Panc1 (cell line): ENCODE measurements at regions not wholly inside any gene's neighbourhood (a gene's known extent, or its start where the extent isn't known, plus 50 kb on each side); places are given as distances from the start of the nearest gene placed in this dataset.

Experiments used
- ATAC-seq: fragments of 200-7000 bp; cut with Tn5 transposase; 2 replicates; pipeline ENCODE4 v1.9.1; 2020; ENCODE audit warnings: mild to moderate bottlenecking, moderate library complexity
- BruUV-seq: library from RNA; stranded (reverse); fragments of 400-500 nt; replicated peaks from 2 replicates; lab custom pipeline; 2021; lab: Mats Ljungman, UMichigan
- CTCF ChIA-PET: fragments of 300-600 bp; sonication (Branson Sonifier 250); formaldehyde crosslinking; loops from one replicate; lab custom pipeline; 2022; ENCODE audit warnings: antibody characterized with exemption; lab: Charles Lee
- POLR2A ChIA-PET: fragments of 300-600 bp; sonication (Branson Sonifier 250); formaldehyde crosslinking; loops from one replicate; lab custom pipeline; 2022; ENCODE audit warnings: antibody characterized with exemption; lab: Charles Lee
- DNase-seq: peaks from one replicate; pipeline ENCODE4 v3.0.0-alpha.2; 2010; ENCODE audit warnings: low read depth, low spot score
- H3K27ac ChIP-seq: 2 replicates; pipeline ENCODE4 v1.5.1; 2011; ENCODE audit warnings: mild to moderate bottlenecking, low read length, inconsistent platforms
- H3K27me3 ChIP-seq: fragments of 200-500 bp; sonication (Bioruptor generic); 2 replicates; pipeline ENCODE4 v1.6.0; 2014; ENCODE audit warnings: low read length, inconsistent platforms; ENCODE audit not compliant: control insufficient read depth, insufficient read depth
- H3K36me3 ChIP-seq: fragments of 200-500 bp; sonication (Bioruptor generic); 2 replicates; pipeline ENCODE4 v1.5.1; 2014; ENCODE audit warnings: inconsistent platforms, mild to moderate bottlenecking, low read length, moderate library complexity; ENCODE audit not compliant: control insufficient read depth, insufficient read depth
- H3K4me1 ChIP-seq: 2 replicates; pipeline ENCODE4 v1.5.1; 2011; ENCODE audit warnings: inconsistent platforms, mild to moderate bottlenecking, low read length, moderate library complexity; ENCODE audit not compliant: control insufficient read depth, insufficient read depth
- H3K4me3 ChIP-seq, 2 experiments: 2 replicates each; pipeline ENCODE4 v1.5.1; 2011 to 2012; ENCODE audit warnings: low read depth in 2 of 2, low read length in 2 of 2, mild to moderate bottlenecking in 2 of 2, inconsistent platforms in 1 of 2, moderate library complexity in 1 of 2
- H3K9me3 ChIP-seq: fragments of 200-500 bp; sonication (Bioruptor generic); 2 replicates; pipeline ENCODE4 v1.5.1; 2014; ENCODE audit warnings: low read depth, mild to moderate bottlenecking, inconsistent platforms, low read length, moderate library complexity; ENCODE audit not compliant: control insufficient read depth, insufficient read depth
- CTCF ChIP-seq: fragments of 450-650 bp; IDR thresholded peaks from 2 replicates; pipeline ENCODE4 v1.5.1; 2017; ENCODE audit warnings: mild to moderate bottlenecking
- POLR2AphosphoS5 ChIP-seq: IDR thresholded peaks from 2 replicates; pipeline ENCODE4 v1.6.1; 2012; ENCODE audit warnings: mild to moderate bottlenecking, low read depth, low read length, moderate library complexity
- REST ChIP-seq, 2 experiments: IDR thresholded peaks; 2 replicates each; pipeline ENCODE4 v1.6.1; 2011 to 2012; ENCODE audit warnings: low read depth in 2 of 2, control low read depth in 1 of 2, low read length in 1 of 2, mild to moderate bottlenecking in 1 of 2, moderate library complexity in 1 of 2; ENCODE audit not compliant: insufficient read depth in 1 of 2
- SIN3A ChIP-seq: IDR thresholded peaks from 2 replicates; pipeline ENCODE4 v1.6.1; 2012; ENCODE audit warnings: low read depth, mild to moderate bottlenecking, low read length, moderate library complexity, borderline replicate concordance; ENCODE audit not compliant: insufficient read depth
- TCF7L2 ChIP-seq: IDR thresholded peaks from 2 replicates; pipeline ENCODE4 v1.6.1; 2011; ENCODE audit warnings: mild to moderate bottlenecking, low read depth, low read length, inconsistent platforms
- in situ Hi-C: cut with HindIII; loops from 2 replicates; pipeline ENCODE4 v1.10.0; 2016; ENCODE audit warnings: low sequenced_read_pairs, low pct_unique_long_range_greater_than_20kb
- intact Hi-C: fragments of 100-400 bp; cut with micrococcal nuclease; formaldehyde crosslinking; loops from one replicate; pipeline ENCODE4 v1.10.0; 2022; ENCODE audit not compliant: unreplicated experiment

- Histone ChIP-seq H3K27me3 (no peaks in the 10 kb centered on the region), H3K9me3 (no peaks in the 10 kb centered on the region), H3K4me1 (no peaks in the 10 kb centered on the region), H3K36me3 (no peaks in the 10 kb centered on the region), H3K27ac (no peak overlapping the region), H3K4me3 (no peak overlapping the region)
- BruUV-seq, result no TSS peak
- CTCF ChIA-PET, result no interaction called here
- in situ Hi-C loops, result no loop called here
- POLR2A ChIA-PET, result interaction anchor here (0.6 kb wide), 1 partner anchor 42 kb away, joined by 3 read pairs; no protein-coding TSS in a partner anchor
- ATAC-seq (no peak), DNase-seq (no peak)
- intact Hi-C loops, result no loop called here
- no peak for TF ChIP-seq POLR2AphosphoS5
- no peak for TF ChIP-seq CTCF
- TF ChIP-seq TCF7L2, result no peak
- TF ChIP-seq SIN3A, result no peak
- no peak for TF ChIP-seq REST (IDR thresholded peaks at IDR 0.05; ENCODE audit: insufficient read depth in 1 of 2, low read depth in 2 of 2, low read length in 1 of 2)
Observed at GRCh38 chr12:87234898-87235297, 794.3 kb downstream of the C12orf50 start.

DNA sequence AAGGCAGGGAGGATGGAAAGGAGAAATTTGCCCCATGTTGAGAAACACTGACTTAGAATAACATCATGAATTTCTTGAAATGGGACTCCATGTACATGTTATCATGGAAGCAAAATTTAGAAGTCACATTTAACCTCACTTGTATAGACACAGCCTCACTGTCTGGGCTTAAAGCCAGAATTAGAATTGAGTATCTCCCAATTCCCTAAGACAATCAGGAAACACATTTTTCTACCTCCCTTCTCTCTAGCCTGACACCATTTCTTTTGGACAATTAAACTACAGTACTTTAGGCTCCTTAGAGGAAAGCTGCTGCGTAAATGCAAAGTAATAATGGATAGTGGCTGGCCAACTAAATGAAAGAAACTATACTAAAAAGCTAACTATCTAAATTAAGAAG lies 795.5 kb downstream of the C12orf50 start:
- BruUV-seq, result no TSS peak
- ATAC-seq (no peak), DNase-seq (no peak)
- intact Hi-C loops (no loop called here), in situ Hi-C loops (no loop called here)
- CTCF ChIA-PET, result no interaction called here
- Histone ChIP-seq H3K4me3 (no peak overlapping the region), H3K27me3 (no peaks in the 10 kb centered on the region), H3K36me3 (no peaks in the 10 kb centered on the region), H3K27ac (no peak overlapping the region), H3K4me1 (no peaks in the 10 kb centered on the region), H3K9me3 (no peaks in the 10 kb centered on the region)
- TF ChIP-seq REST (IDR thresholded peaks at IDR 0.05; ENCODE audit: insufficient read depth in 1 of 2, low read depth in 2 of 2, low read length in 1 of 2), result no peak
- TF ChIP-seq POLR2AphosphoS5, result no peak
- TF ChIP-seq CTCF, result no peak
- TF ChIP-seq TCF7L2, result no peak
- TF ChIP-seq SIN3A, result no peak
- POLR2A ChIA-PET, result no interaction called here
